ENCODE measurements at regions not wholly inside any gene's neighbourhood (a gene's known extent, or its start where the extent isn't known, plus 50 kb on each side); places are given as distances from the start of the nearest gene placed in this dataset.

GRCh38 chr17:72409405-72410002 is 288.7 kb downstream of the SOX9 start:
- DNase-seq (ENCODE audit: low spot score): no peak

GRCh38 chr17:72411124-72411563 is 290.3 kb downstream of the SOX9 start:
- no peak for DNase-seq (ENCODE audit: low spot score)

DNA sequence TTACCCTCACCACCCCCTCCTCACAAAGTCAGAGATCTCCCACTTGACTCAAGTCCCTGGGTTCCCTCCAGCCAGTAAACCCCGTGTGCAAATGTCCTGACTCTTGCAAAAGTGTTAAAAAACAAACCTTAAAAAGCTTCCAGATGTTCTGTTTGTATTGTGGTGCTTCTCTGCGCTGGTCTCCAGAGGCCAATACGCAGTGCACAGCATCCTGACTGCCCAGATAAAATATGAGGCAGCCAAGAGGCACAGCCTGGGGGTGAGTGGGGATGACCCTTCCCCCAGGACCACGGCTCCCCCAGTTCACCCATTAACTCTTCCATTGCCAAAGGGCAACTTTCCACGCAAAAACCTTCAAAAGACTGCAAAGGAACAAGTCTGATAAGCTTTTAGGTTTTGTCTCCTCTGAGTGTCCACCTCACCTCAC is 291.8 kb downstream of the SOX9 start:
- no peak for DNase-seq (ENCODE audit: low spot score)

DNA sequence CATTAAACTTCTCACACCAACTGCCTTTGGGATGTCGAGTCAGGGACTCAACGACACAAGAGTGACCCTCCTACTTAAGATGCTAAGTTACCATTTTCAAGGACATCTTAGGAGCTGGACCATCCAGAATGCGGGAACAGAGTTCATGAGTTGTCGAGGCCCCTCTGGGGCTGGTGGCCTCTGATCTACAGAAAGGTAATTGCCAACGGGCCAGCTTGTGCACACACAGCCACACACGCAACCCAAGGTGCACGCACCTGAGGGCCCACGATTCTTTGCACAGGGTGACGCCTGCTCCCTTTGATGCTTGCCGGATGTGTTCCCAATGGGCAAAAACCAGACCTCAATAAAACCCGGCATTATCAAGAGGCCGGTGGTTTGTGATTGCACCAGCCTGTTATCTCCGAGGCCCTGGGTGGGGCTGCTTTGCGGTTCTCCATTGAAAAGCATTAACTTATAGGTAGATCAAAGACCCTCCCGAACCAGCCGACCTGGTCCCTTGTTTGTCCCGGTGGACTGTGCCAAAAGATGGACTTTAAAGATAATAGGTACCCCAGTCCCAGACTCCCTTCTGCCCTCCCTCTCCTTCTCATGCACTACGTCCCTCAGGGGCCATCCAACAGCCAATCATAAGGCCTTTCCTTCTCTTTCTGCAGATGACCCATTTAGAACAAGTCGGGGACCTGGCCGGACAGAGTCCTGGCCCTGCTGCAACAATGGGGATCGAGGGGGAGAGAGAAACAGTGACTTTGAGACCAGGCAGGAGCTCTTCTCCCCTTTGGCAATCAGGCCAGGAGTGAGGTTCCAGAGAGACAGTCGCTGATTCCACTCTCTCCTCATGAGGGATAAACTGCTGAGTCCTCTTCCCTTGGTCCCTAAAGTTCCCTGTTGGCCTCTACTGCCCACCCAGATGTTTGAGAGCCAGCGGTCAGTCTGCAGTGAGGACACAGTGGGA is 292.5 kb downstream of the SOX9 start:
- DNase-seq (ENCODE audit: low spot score): no peak

GRCh38 chr17:72414032-72414396 is 293.2 kb downstream of the SOX9 start:
- DNase-seq (ENCODE audit: low spot score): no peak

- DNase-seq (ENCODE audit: low spot score): no peak
Observed at GRCh38 chr17:72414967-72415853, 294.4 kb downstream of the SOX9 start.

DNA sequence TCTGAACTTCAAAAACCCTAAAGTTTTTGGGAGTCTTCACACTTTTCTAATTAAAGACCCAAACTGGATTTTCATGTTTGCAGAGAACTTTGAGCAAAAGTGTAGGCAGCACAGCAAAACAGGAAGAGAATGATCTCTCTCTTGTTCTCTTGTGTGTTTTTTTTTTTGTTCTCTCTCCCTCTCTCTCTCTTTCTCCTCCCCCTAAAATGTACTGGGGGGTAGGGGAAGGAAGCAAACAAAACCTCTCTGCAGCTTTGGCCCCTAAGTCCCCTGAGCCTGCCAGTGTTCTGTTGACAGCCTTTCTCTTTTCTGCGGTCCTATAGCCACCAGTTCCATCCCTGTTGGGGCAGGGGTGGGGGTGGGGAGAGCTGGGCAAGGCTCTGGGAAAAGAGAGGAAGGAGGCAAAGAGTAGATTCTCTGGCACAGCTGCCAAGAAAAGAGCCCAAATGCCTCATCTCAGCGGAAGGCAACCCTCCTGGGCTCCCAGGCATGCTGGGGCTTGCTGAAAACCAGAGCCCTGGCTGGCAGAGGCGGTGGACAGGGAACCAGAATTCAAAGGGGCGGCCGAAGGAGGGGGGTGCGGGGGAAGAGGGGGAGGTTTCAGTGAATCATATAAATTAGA is 295.3 kb downstream of the SOX9 start:
- no peak for DNase-seq (ENCODE audit: low spot score)

DNA sequence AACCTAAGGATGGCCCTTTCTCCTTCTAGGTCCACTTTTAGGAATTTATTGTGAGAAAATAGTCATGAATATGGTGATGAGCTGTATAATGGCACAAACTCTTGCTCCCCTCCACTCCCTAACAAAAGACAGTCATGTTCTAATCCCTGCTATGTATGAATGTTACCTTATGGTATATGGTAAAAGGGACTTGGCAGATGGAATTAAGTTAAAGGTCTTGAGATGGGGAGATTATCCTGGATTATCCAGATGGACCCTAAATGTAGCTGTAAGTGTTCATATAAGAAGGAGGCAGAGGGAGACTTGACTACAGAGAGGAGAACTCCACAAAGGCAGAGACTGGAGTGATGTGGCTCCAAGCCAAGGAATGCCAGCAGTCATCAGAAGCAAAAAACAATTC is 296.1 kb downstream of the SOX9 start:
- no peak for DNase-seq (ENCODE audit: low spot score)

GRCh38 chr17:72417627-72418026 is 296.8 kb downstream of the SOX9 start:
- no peak for DNase-seq (ENCODE audit: low spot score)

- DNase-seq (ENCODE audit: low spot score): no peak
Observed at GRCh38 chr17:72419866-72420774, 299.3 kb downstream of the SOX9 start.

DNA sequence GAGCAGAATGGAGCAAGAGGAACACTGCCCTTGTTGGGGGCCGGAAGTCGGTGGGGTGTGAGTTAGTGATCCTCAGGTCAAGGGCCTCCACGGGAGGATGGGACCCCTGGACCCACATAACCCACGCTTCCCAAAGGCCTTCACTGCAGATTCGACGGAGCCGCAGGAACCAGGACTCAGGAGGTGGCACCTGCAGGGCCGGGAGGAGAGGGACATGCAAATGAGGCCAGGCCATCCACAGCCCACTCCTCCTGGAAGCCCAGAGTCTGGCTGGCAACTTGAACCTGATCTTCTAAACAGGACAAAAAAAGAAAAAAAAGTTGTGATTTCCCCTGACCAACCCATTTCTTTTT is 299.9 kb downstream of the SOX9 start:
- no peak for DNase-seq (ENCODE audit: low spot score)

DNA sequence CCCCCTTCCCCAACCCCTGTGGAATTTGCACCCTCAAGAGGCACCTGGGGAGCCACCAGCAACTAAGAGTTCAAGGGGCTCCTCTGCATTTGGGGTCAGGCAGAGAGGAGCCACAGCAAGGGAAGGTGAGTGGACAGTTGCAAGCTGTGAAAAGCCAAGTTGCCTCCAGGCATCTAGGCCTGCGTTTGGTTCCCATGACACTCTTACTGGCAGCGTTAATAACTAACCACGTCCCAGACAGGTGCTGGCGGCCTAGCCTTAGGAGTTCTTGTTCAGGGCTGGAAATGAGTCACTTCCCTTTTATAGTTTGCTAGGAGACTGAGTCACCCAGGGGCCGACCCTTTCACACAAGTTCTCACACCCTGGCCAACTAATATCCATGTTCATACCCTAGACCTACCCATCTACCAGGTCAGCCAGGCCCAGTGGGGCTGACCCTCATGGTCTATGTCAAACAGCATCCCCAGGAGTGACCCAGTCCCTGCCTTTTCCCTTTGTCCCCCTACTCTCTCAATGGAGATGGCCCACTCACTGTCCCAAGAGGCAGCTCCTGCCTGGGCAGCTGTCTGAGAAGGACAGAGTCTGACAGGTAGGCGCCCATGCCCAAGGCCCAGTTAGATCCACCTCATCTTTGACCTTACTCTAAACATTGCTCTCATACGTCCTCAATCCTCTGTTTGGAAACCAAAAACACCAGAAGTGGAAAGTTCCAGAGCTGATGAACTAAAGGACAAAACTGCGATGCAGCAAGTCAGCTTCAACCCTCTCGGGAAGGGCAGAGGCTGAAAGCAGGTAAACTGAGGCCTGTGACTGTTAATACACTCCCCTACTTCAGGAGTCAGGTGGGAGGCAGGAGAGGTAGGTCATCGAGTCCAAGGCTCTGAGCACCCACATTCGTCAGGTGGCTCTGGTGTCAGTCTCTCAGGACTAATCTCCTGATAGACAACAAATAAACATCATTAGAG is 300.6 kb downstream of the SOX9 start:
- peak; percentile 29 for DNase-seq (ENCODE audit: low spot score)

GRCh38 chr17:72422204-72422504 is 301.3 kb downstream of the SOX9 start:
- no peak for DNase-seq (ENCODE audit: low spot score)

- DNase-seq (ENCODE audit: low spot score): peak; percentile 24
Observed at GRCh38 chr17:72422505-72423285, 301.9 kb downstream of the SOX9 start.

GRCh38 chr17:72423286-72423589 is 302.4 kb downstream of the SOX9 start:
- no peak for DNase-seq (ENCODE audit: low spot score)

DNA sequence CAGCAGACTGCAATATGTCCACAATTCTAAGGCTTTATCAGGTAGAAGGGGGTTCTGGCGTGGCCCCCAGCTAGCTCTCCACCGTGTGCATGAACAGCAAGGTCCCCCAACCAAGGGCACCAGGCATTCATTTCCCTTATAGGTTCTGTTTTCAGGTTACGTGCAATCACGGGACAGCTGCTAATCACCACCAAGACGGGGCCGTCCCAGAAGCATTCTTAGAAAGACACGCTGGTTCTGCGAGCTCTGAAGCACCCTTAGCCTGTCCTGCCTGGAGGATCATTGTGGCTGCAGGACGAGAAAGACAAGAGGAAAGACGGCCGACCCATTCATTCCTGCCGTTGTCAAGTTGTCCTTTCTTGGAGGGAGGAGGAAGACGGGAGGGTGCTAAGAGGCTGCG is 302.9 kb downstream of the SOX9 start:
- DNase-seq (ENCODE audit: low spot score): no peak

GRCh38 chr17:72424505-72425117 is 303.8 kb downstream of the SOX9 start:
- no peak for DNase-seq (ENCODE audit: low spot score)

DNA sequence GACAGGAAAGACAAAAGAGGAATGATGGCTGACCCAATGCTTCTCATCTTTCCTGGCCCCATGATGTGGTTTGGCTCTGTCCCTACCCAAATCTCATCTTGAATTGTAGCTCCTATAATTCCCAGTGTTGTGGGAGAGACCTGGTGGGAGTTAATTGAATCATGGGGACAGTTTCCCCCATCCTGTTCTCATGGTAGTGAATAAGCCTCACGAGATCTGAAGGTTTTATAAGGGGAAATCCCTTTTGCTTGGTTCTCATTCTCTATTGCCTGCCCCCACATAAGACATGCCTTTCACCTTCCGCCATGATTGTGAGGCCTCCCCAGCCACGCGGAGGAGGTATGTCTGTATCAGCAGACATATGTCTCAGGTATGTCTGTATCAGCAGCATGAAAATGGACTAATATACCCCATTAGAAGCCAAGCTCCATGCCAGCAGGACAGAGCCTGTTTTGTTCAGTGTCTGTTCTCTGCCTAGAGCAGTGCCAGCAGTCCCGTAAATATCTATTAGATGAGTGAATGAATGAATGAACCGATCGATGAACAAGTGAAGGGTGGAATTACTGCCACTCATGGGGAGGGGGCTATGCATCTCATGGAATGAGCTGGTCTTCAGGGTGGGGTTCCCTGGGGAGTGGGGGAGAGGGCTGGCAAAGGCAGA is 304.4 kb downstream of the SOX9 start:
- no peak for DNase-seq (ENCODE audit: low spot score)

GRCh38 chr17:72425794-72426168 is 305.0 kb downstream of the SOX9 start:
- no peak for DNase-seq (ENCODE audit: low spot score)

Measured in CD4-positive, alpha-beta T cell treated with Interleukin-15 for 4 hours (primary cell).